ENCODE measurements at regions not wholly inside any gene's neighbourhood (a gene's known extent, or its start where the extent isn't known, plus 50 kb on each side); places are given as distances from the start of the nearest gene placed in this dataset.

DNA sequence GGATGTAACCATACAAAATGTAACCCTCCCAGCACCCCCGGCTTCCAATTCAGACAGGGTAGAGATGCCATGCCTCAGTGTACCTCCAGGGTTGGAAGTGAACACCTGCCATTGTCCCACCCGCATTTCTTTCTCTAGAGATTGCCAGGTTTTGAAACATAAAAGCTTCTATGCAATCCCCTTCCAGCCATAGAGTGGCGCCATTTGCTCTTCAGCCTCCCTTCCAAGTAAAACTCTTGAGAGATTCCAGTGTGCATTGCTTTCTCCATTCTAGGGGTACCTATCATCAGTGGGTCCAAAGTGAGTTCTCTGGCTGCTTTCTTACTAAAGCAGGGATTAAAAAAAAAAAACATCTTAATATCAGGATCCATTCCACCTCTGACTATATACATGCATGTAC lies 133.1 kb upstream of the RPL38 start:
- DNase-seq: no peak

DNA sequence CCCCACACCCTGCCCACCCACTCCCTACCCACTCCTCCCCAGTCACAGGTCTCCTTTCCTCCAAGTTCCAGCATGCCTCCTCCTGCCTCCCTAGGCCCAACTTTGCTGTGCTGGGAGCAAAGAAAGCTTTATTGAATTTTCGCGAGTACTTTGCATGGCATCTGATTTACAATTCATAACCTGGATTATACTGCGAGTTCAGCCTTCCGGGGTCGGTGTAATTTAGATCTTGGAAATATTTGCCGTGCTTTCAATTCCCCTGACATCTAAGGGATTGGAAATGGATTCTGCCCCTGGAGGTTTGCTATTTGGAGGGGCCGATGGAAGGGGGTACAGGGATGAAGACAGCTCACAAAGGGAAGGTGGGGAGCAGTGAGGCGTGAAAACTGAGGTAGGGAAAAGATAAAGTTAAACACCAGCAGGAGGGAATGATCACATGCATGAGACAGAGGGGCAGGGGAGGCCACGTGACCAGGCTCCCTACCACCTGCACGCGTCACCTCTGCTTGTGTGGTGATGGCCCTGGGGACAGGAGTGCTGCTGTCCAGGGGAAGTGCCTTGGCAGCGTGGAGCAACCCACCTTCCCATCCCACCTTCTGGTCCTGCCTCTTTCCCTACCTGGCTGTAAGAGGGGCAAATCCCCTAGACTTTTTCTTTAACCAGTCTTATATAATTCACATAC lies 132.3 kb upstream of the RPL38 start:
- no peak for DNase-seq

DNA sequence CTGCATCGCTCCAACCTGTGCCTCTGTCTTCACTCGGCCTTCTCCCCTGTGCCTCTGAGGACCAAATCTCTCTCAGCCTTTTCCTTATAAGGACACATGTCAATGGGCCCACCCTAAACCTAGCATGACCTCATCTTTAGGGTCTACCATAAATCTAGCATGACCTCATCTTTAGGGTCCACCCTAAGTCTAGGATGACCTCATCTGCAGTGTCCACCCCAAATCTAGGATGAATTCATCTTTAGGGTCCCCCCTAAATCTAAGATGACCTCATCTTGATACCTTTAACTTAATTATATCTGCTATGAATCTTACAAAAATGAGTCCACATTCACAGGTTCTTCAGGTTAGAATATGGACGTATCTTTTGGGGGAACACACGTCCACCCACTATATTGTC lies 131.1 kb upstream of the RPL38 start:
- no peak for DNase-seq

DNA sequence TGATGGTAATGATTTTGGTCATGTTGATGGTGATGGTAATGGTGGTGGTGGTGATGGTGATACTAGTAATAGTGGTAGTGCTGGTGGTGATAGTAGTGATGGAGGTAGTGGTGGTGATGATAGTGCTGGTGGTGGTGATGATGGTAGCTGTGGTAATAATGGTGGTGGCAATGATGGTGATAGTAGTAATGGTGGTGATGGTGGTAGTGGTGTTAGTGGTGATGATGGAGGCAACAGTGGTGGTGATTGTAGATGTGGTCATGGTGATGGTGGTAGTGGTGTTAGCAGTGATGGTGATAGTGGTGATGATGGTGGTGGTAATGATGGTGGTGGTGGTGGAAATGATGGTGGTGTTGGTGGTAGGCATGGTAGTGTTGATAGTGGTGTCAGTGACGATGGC lies 127.0 kb upstream of the RPL38 start:
- DNase-seq: no peak

DNA sequence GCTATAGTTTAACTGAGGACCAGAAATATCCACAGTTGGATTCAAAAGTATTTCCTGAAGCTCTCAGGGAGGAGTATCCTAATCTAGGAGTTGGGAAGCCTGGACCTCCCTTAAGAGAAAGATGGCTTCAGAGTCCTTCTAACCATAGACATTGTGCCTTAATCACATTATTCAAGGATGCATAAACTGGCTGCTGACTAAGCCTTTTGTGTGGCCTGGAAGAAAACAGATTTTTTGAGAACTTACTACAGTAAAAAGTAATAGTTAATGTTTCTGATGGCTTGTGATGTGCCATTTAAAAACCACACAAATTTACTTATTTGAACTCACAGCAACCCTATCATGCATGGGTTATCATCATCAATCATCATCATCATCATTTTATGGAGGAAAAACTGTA lies 126.2 kb upstream of the RPL38 start:
- DNase-seq: no peak

DNA sequence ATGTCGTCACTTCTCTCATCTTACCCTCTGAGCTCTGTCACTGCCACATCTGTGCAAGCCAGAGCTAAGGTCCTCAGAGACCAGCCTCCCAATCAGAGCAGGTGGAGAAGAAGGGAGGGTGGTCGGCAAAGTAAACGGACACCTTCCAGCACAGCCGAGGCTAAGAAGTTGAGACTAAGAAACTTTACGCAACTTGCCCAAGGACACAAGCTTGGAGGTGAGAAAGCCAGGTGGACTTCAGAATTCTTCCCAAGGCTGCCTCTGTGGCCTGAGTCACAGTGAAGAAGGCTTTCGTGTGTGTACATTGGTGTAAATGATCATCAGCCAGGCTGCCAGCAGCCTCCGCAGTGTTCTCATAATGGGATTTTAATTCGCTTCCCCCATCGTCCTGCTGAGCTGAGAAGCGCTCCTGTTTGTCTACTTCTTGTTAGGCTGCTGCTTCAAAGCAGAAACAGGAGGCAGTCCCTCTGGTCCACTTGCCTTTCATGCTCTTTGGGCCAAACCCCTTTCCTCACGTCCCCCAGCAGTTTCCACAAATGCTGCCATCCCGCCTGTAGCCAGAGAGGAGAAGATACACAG lies 125.0 kb upstream of the RPL38 start:
- no peak for DNase-seq

DNA sequence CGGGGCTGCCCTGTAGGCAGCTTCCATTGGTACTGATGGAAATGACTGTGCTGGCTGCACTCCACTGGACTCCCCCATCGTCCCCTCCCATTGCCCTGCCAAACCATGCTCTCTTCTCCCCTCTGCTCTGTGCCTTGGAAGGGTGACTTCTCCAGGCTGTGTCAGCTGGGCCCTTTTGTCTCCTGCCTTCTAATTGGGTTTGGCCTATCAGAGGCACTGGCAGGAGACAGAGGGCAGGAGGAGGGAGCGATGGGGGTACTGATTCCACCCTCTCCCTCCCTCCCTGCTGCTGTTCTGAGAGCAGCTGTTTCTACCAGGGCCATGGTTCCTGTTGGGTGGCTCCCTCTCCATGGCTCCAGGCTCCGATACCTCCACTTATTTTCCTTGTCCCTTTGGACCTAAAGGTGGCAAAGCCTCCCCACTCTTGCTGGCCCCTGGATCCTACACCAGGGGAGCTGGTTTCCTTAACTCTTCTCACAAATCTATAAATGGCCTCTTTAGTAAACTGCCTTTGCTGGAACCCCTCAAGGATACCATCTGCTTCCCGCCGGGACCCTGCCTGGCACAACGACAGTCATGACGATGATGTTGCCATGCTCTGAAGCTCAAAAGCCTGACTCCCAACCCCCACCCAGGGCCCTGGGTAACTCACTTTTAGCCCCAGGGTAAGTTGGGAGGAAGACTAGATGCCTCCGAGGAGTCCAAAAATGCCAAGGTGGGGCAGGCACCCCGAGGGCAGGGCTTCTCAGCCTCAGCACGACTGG lies 123.8 kb upstream of the RPL38 start:
- no peak for DNase-seq

DNA sequence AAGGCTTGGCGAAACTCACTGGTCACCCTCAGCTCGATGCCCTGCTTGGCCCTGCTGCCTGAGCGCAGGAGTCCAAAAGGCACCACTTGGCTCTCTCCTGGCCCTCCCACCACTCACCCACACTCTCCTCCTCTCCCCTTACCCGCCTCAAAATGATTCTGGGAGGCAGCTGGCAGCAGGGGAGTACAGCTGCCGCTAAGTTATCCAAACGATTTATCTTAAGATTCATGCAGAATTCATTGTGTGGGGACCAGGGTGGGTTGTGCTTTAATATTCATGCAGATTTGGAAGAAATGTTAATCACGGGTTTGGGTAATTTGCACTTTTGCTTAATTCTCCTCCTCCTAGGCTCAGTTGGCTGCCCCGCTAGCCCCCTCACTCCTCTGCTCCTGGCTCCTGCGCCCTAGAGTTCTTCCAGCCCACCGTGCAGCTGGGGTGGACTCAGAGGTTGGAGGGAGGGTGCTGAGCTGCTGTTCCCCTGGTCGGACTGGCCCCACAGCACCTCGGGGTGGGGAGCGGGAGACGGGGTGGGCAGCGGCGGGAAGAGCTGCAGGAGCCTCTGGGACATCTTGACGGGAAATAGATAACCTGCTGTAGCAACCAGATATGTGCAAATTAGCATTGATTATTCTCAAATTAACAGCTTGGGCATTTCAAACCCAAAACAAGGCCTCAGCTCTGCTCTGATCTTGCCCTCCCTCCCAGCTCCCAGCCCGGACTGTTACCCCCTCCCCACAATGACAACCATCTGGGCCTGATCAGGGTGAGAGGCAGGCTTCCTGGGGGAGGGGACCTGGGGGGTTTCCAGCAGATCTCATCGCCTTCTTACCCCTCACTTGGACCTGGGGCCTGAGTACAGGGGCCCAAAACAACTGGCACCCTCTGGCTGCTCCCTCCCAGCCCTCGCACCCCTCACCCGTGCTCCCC lies 122.6 kb upstream of the RPL38 start:
- no peak for DNase-seq

DNA sequence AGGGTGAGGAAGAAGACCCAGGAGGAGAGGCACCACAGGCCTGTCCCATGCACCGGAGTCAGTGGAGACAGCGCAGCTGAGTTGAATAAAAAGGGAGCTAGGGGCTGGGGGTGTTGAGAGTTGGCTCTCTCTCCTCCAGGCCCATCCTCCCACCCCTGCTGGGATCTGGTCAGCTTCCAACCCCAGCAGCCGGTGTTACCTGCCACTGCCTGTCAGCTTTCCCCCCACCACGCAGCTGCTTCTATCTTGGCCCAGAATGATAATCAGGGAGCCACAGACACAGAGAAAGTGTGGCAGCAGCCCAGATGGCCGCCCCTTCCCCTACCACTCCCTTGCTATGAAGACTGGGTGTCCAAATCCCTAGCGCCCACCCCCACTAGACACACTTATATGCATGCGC lies 120.6 kb upstream of the RPL38 start:
- no peak for DNase-seq

DNA sequence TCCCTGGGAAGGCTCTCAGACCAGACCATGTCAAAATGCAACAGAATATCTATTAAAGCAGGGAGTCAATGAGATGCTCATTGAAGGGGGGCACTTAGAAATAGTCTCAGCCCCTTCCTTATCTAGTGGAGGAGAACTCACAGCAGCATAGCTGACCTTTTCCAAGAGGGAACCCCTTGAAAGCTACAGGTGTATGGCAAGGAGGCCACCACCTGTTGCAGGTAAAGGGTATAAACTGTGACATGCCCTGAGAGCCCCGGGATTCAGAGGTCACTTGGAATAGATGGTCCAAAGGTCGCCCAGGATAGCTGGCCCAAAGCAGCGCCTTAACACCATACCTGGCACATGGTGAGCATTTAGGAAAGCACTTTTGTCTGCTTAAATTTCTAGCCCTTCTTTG lies 120.2 kb upstream of the RPL38 start:
- DNase-seq: no peak

DNA sequence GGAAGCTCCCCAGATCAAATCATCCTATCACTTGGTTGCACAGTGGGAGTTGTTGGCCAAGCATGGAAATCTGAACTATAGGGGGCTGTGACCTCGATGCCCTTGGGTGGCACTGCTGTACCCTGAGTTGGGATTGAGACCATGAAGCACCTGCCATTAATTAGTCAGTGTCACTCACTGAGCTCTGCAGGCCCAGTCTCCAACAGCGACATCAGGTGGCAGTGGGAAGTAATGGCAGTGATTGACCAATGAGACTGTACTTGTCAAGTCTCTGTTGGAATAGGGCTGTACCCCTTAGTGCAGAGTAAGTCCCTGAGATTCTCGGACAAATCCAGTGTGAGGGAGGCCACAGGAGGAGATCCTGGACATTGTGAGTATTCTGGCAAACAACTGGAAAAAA lies 118.0 kb upstream of the RPL38 start:
- DNase-seq: no peak

DNA sequence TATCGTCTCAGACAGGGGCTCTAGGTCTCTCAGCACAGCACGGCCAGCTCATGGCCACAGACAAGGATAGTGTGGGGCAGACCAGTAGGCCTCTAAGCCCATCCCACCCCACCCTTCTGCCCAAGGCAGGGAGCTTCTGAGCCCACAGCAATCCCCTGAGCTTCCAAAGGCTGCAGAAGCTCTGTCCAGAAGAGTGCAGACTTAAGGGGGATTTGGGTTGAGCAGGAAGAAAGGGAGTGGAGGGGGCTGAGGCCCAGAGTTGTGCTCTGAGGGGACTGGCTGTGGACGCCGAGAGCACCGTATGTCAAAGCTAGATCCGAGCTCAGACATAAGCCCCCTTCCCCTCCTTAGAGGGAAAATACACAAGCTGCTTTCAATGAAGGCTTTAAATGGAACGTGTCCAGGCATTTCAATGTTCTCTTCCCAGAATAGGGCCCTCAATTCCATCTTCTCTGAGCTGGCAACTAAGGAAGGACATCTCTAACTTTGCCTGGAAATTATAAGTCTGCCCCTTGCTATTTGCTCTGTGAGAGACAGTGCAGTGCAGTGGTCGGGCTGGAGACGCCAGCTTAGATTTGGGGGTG lies 116.4 kb upstream of the RPL38 start:
- no peak for DNase-seq

DNA sequence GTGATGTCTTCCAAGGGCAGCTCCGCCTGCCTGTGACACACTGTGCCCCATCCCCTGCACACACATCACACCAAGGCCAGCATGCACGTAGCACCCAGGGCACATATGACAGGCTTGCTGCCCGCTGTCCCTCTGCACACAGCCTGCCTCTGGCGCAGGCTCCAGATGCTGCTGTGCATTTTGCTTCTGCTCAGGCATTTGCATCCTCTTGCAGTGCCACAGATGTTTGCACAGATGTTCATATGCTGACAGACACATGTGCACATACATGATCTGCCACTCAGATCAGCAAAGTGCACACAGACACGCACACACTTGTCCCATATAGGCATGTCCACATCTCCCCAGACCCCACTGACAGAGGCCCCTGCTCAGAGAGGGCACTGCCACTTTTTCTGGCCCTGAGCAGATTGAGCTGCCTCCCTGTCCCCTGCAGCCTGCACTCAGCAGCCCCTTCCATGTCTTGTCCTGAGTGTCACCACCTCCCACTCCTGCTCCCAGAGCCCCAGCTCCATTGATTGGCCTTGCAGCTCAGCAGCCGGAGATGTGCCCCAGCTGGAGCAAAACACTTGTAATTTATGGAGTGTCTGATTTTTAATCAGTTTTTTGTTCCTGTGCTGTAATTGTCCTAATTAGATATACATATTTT lies 115.1 kb upstream of the RPL38 start:
- DNase-seq: no peak

DNA sequence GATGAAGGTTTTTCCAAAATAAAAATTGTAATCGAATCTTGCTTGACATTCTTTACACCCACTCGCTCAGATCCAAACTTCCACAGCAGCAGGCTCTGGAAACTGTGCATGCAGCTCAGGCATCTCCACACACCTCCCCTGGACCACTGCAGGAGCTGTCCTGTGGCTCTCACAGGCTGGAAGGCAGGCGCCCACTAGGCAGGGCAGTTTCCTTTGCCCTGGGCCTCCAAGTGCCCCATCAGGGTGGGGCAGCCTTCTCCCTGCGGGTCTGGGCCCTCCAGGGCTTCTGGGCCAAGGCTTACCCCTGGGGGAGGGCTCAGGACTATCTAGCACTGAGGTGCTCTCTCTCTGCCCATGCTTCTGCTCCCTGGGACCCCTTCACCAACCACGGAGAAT lies 114.5 kb upstream of the RPL38 start:
- no peak for DNase-seq

DNA sequence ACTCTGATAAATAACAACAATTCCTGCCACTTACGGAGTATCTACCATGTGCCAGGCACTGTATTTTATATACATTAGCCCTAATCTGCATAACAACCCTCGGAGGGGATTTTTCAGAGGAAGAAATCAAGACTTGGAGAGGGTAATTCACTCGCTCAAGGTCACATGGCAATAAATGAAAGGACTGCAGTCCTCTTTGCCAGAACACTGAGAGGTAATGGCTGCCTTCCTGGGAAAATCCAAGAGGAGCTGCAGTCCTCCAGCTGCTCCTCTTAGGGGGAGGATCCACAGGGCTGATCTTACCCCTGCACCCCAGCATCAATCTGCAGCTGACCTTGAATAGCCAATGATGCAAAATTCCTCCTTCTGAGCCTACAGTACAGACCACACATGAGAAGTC lies 114.1 kb upstream of the RPL38 start:
- no peak for DNase-seq

DNA sequence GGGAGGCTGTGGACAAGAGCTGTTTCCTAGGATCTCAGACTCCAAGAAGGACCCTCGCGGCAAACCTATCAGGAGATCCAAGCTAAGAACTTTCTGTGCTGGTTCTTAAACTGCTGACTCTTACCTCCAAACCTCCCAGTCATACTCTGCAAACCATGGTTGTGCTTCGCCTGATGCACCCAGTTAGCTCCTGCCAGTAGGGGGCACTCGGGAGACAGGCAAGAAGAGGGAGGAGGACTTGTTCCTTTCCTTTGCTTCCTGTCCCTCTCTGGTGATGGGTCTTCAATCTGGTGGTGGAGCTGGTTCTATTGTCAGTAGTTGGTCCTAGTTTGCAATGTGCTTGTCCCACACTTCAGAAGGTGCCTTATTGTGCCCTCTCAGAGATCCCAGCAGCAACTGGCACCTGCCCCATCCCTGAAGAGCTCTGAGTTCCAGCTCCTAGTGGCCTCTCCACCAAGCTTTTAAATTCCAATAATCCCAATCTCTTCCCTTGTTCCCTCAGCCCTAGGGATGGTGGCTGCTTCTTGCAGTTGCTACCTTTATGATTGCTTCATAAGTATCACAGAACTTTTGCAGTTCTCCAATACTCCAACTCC lies 113.5 kb upstream of the RPL38 start:
- peak; percentile 29 for DNase-seq

DNA sequence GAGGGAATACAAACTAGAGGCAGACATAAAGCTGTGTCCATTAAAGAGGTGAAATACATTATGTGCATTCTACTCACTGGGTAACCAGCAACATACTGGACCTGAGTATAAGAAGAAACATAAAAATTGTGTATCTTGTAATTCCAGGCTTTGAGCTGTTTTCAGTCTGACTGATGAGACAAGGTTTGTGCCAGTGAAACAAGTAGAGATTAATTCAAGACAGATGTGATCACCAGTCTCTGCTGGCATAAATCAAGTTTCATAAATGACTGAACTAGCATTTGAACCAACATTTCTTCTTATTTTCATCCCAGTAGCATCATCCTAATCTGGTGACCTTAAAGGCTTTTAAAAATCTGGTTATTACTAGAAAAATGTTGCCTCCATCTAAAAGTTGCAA lies 108.8 kb upstream of the RPL38 start:
- DNase-seq: no peak

DNA sequence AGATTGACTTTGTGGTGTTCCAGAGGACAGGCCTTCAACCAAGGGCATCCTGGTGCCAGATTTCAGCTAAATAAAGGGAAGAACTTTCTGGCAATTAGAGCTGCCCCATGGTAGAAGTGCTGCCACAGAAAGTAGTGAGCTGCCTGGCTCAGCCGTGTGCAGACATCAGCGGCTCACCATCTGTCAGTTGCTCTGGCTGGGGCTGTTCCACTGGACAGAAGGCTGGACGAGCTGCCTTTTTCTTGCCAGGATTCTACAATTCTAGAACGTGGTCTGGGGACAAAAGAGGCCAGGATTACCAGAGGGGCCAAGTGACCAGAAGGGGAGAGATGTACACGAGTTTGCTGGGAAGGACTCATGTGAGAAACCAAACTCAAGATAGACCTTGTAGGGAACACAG lies 107.0 kb upstream of the RPL38 start:
- DNase-seq: no peak

DNA sequence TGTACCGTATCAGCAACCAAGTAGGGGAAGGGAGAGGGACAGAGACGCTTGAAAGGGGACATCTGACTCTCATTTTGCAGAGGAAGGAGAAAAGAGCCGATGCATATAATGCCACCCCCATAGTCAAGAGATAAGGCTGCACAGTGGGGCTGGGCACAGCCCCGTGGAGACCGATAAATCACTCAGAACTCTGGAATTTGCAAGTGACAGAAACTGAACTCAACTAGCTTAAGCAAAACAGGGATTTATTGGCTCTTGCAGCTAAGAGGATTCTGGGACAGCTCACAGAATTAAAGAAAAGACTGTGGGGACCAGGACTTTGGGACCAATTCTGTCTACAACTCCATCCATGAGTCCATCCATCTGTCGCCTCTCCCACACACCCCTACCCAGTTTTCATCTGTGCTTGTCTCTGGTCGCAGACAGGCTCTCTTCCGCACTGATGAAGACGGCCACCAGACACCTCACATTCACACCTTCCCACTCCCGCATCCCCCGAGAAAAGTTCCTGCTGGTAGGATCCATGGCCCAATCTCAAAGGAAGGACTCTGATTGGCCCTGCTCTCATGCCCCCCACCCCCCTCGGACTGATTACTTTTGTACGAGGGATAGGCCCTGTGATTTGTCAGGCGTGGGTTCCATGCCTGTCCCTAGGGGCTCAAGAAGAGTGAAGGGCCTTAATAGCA lies 105.9 kb upstream of the RPL38 start:
- DNase-seq: no peak

DNA sequence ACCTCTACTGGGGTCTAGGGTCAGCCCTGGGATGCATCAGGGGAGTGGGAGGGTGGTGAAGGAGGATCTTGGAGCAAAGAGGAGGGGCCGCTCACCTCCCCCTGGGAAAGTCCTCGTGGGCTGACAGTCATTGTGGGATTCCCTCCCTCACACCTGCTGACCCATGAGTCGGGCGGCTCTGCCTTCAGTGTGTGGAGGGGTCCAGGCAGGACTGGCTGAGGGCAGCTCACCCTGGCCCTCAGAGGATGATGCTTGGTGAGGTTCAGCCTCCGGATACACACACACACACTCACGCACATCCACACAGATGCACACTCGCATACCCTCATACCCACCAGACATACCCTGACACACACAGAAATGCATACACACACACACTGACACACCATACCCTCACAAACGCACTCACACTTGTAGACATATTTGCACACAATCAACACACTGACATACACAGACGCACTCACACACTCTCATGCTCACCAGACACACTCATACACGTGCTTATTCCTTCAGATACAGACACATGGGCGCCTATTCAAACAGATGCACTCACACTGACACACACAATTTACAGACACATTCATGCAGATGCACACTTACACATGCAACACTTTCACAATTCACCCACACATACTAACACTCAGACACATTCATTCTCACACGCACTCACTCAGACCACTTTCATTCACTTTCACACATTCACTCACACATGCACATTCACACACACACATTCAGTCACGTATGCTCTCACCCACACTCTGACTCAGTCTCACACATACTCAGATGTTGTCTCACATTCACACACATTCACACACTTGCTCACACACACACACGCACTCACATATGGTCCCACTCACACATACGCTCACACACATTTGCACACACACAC lies 105.1 kb upstream of the RPL38 start:
- no peak for DNase-seq

All from NCI-H1436 treated with DMSO at 0.1 percent for 48 hours (cell line).